ENCODE measurements at regions not wholly inside any gene's neighbourhood (a gene's known extent, or its start where the extent isn't known, plus 50 kb on each side); places are given as distances from the start of the nearest gene placed in this dataset.

GRCh38 chr17:77899498-77899897, 59.0 kb upstream of the TNRC6C start:
- H3K4me3 ChIP-seq: no peak overlapping the region
- peaks cover 0 to 1% of the 10 kb centered on the region in 2 experiments; a peak in 2 of 5 replicates for H3K4me1 ChIP-seq (replicated peaks in 1 of 2; ENCODE audit: control insufficient read depth in 2 of 2, insufficient read depth in 2 of 2, low read length in 2 of 2)
- H4K20me1 ChIP-seq (replicated peaks; ENCODE audit: control insufficient read depth, insufficient read depth, low read length): peaks cover 7% of the 10 kb centered on the region; the same call in 1 of the 2 replicates
- 4% methylated on average over 7 of the region's 7 CpGs for WGBS (ENCODE audit: insufficient coverage, low coverage, missing lambda C conversion rate)
- H3K9me3 ChIP-seq (replicated peaks; ENCODE audit: control insufficient read depth, insufficient read depth, low read depth, low read length): no peaks in the 10 kb centered on the region
- no peaks in the 10 kb centered on the region for H3K36me3 ChIP-seq (ENCODE audit: control insufficient read depth, insufficient read depth, low read length)
- intact Hi-C loops (cut with micrococcal nuclease) (no loop called here), in situ Hi-C loops (cut with MboI) (no loop called here)
- peaks cover 27 to 63% of the 10 kb centered on the region in 2 experiments for H3K27me3 ChIP-seq (ENCODE audit: control insufficient read depth in 2 of 2, insufficient read depth in 2 of 2, low read length in 2 of 2)
- no peaks in the 10 kb centered on the region for H3K79me2 ChIP-seq (ENCODE audit: control insufficient read depth, insufficient read depth, low read length)
- no peaks in the 10 kb centered on the region for H3K9me1 ChIP-seq (ENCODE audit: control insufficient read depth, insufficient read depth, low read length)
- CTCF ChIA-PET (ENCODE audit: low intra/inter-chr PET ratio): no interaction called here
- POLR2A ChIA-PET: interaction anchor here (1.0 kb wide), 1 partner anchor 22 kb away, joined by 3 read pairs; no protein-coding TSS in a partner anchor
- DNase-seq (ENCODE audit: extremely low read depth in 1 of 4, low spot score in 3 of 4) (no peak), ATAC-seq (no peak), FAIRE-seq (no peak)
- H2AFZ ChIP-seq (ENCODE audit: low read depth, low read length): no peak overlapping the region
- H3K9ac ChIP-seq (ENCODE audit: insufficient read depth in 1 of 2, low read depth in 2 of 2, low read length in 2 of 2): no peak overlapping the region
- TF ChIP-seq ZNF740 (CRISPR knock-in tag; IDR thresholded peaks at IDR 0.05) (no peak), ZNF740 (tag; IDR thresholded peaks at IDR 0.05) (no peak), POLR2H (tag; IDR thresholded peaks at IDR 0.05; ENCODE audit: low read depth) (no peak), KDM1A (IDR thresholded peaks at IDR 0.05) (no peak), ZNF444 (CRISPR knock-in tag; IDR thresholded peaks at IDR 0.05) (no peak), BCL6 (CRISPR knock-in tag; IDR thresholded peaks at IDR 0.05) (no peak), ZNF589 (CRISPR knock-in tag; IDR thresholded peaks at IDR 0.05; ENCODE audit: low read depth) (no peak), E2F8 (IDR thresholded peaks at IDR 0.05; ENCODE audit: low read depth, partially characterized antibody) (no peak), SMARCA5 (IDR thresholded peaks at IDR 0.05) (no peak), TAF9B (IDR thresholded peaks at IDR 0.05; ENCODE audit: partially characterized antibody) (no peak), CCNT2 (IDR thresholded peaks at IDR 0.05; ENCODE audit: borderline replicate concordance, extremely low read depth, insufficient read length, low read depth, low read length) (no peak), ZNF79 (CRISPR knock-in tag; IDR thresholded peaks at IDR 0.05; ENCODE audit: low read depth) (no peak), MCM2 (IDR thresholded peaks at IDR 0.05; ENCODE audit: low read depth) (no peak)
- no peak overlapping the region for H3K4me2 ChIP-seq (ENCODE audit: insufficient read depth, low read length)
- BruUV-seq (replicated peaks): no TSS peak
- no peak overlapping the region for H3K27ac ChIP-seq (ENCODE audit: extremely low read depth, low read depth, low read length)
